ENCODE measurements at regions not wholly inside any gene's neighbourhood (a gene's known extent, or its start where the extent isn't known, plus 50 kb on each side); places are given as distances from the start of the nearest gene placed in this dataset.

GRCh38 chr18:56256659-56257058 lies 381.7 kb downstream of the TXNL1 start:
- Histone ChIP-seq H3K4me1 (ENCODE audit: insufficient read depth, low read length) (no peaks in the 10 kb centered on the region), H3T11ph (ENCODE audit: low read length) (no peak overlapping the region), H2BK5ac (ENCODE audit: insufficient read length, low read length) (no peak overlapping the region), H3K27ac (ENCODE audit: insufficient read length, low read depth, low read length) (no peak overlapping the region), H2AFZ (ENCODE audit: low read length) (no peak overlapping the region), H3K27me3 (ENCODE audit: insufficient read depth, low read length) (no peaks in the 10 kb centered on the region), H3K56ac (ENCODE audit: insufficient read length, low read depth, low read length) (no peak overlapping the region), H2BK15ac (ENCODE audit: low read depth, low read length) (no peak overlapping the region), H4K8ac (replicated peaks; ENCODE audit: insufficient read length, low read depth, low read length) (no peak overlapping the region), H2AK5ac (ENCODE audit: insufficient read length, low read length) (no peak overlapping the region), H3K18ac (ENCODE audit: insufficient read length, low read depth, low read length) (no peak overlapping the region), H3K14ac (ENCODE audit: insufficient read depth, low read length) (no peak overlapping the region), H3K23ac (ENCODE audit: insufficient read length, low read depth, low read length) (no peak overlapping the region), H4K91ac (ENCODE audit: insufficient read length, low read depth, low read length) (no peak overlapping the region), H2BK120ac (ENCODE audit: low read depth, low read length, poor library complexity, severe bottlenecking) (no peak overlapping the region), H4K5ac (ENCODE audit: insufficient read length, low read depth, low read length) (no peak overlapping the region), H3K4ac (ENCODE audit: low read depth, low read length) (no peak overlapping the region), H2BK12ac (ENCODE audit: insufficient read length, low read depth, low read length) (no peak overlapping the region), H3K79me2 (ENCODE audit: insufficient read depth, low read length) (no peaks in the 10 kb centered on the region), H2BK20ac (ENCODE audit: low read depth, low read length, poor library complexity, severe bottlenecking) (no peak overlapping the region), H3K9ac (ENCODE audit: extremely low read depth, insufficient read length, low read length) (no peak overlapping the region), H3K4me2 (ENCODE audit: insufficient read depth, insufficient read length, low read length) (no peak overlapping the region), H3K9me3 (ENCODE audit: control insufficient read depth, low read depth, low read length) (no peaks in the 10 kb centered on the region), H4K20me1 (ENCODE audit: control insufficient read depth, insufficient read depth, insufficient read length) (no peaks in the 10 kb centered on the region), H3K23me2 (ENCODE audit: insufficient read length, low read depth, low read length, poor library complexity, severe bottlenecking) (no peaks in the 10 kb centered on the region), H3K79me1 (ENCODE audit: insufficient read depth, low read depth, low read length, poor library complexity, severe bottlenecking) (no peaks in the 10 kb centered on the region)
- Mint-ChIP-seq H3K36me3 (ENCODE audit: insufficient read depth in 1 of 3, low read depth in 3 of 3) (peaks cover 0 to 5% (median 3%) of the 10 kb centered on the region in 3 experiments; a peak in 2 of 7 replicates), H3K9me3 (0 out of 5 replicates have a peak, but pooled peaks cover 0 to 3% of the 10 kb centered on the region in 2 experiments), H3K4me3 (no peak overlapping the region), H3K27me3 (ENCODE audit: low read depth) (no peaks in the 10 kb centered on the region), H3K4me1 (peaks cover 4 to 6% of the 10 kb centered on the region in 2 experiments; a peak in 3 of 4 replicates), H3K27ac (no peak overlapping the region)
- WGBS (ENCODE audit: extremely low coverage, insufficient read length, low lambda C conversion rate) = no CpG with 5 or more reads among the region's 6 CpGs
- TF ChIP-seq CTCF (conservative IDR thresholded peaks at IDR 0.05) = no peak
- DNase-seq = no peak
